GM18951 (cell line): ENCODE measurements at regions not wholly inside any gene's neighbourhood (a gene's known extent, or its start where the extent isn't known, plus 50 kb on each side); places are given as distances from the start of the nearest gene placed in this dataset.

ENCODE experiments used
- POLR2A ChIP-seq: IDR thresholded peaks from 4 replicates; pipeline ENCODE4 v1.6.1; 2011; ENCODE audit warnings: mild to moderate bottlenecking; ENCODE audit not compliant: insufficient read length, insufficient read depth; ENCODE audit errors: extremely low read depth
- in situ Hi-C: fragments of 300-500 bp; cut with MboI; formaldehyde crosslinking; loops from one replicate; pipeline ENCODE4 v1.12.0; 2022; ENCODE audit warnings: low sequenced_read_pairs, mixed read lengths, inconsistent platforms; ENCODE audit not compliant: unreplicated experiment

- TF ChIP-seq POLR2A, result no peak
- in situ Hi-C loops, result no loop called here
These were observed 140.2 kb upstream of the MOCS1 start for GRCh38 chr6:40074306-40075055.

GRCh38 chr6:40066372-40066771 lies 132.1 kb upstream of the MOCS1 start:
- in situ Hi-C loops, result no loop called here
- TF ChIP-seq POLR2A, result no peak

- in situ Hi-C loops, result no loop called here
- no peak for TF ChIP-seq POLR2A
These were observed 122.6 kb upstream of the MOCS1 start for GRCh38 chr6:40056865-40057264.

- no peak for TF ChIP-seq POLR2A
These were observed 120.3 kb upstream of the MOCS1 start for GRCh38 chr6:40054602-40055001.

GRCh38 chr6:40054186-40054585 lies 119.9 kb upstream of the MOCS1 start:
- TF ChIP-seq POLR2A, result no peak
- in situ Hi-C loops, result no loop called here

More at GRCh38 chr6:40054602-40055001, 120.3 kb upstream of the MOCS1 start:
- in situ Hi-C loops, result no loop called here

- TF ChIP-seq POLR2A, result no peak
- in situ Hi-C loops, result no loop called here
These were observed 114.9 kb upstream of the MOCS1 start for GRCh38 chr6:40049128-40049527.

- in situ Hi-C loops, result no loop called here
- no peak for TF ChIP-seq POLR2A
These were observed 109.9 kb upstream of the MOCS1 start for GRCh38 chr6:40044196-40044595.

GRCh38 chr6:40042232-40042631 lies 108.0 kb upstream of the MOCS1 start:
- in situ Hi-C loops, result no loop called here
- no peak for TF ChIP-seq POLR2A

GRCh38 chr6:40039042-40039441 lies 104.8 kb upstream of the MOCS1 start:
- in situ Hi-C loops, result no loop called here
- TF ChIP-seq POLR2A, result no peak

GRCh38 chr6:40038626-40039025 lies 104.4 kb upstream of the MOCS1 start:
- in situ Hi-C loops, result no loop called here
- no peak for TF ChIP-seq POLR2A

GRCh38 chr6:40037271-40037670 lies 103.0 kb upstream of the MOCS1 start:
- in situ Hi-C loops, result no loop called here
- TF ChIP-seq POLR2A, result no peak

- TF ChIP-seq POLR2A, result no peak
These were observed 101.9 kb upstream of the MOCS1 start for GRCh38 chr6:40036186-40036585.

GRCh38 chr6:40028449-40028848 lies 94.2 kb upstream of the MOCS1 start:
- no peak for TF ChIP-seq POLR2A
- in situ Hi-C loops, result no loop called here

More at GRCh38 chr6:40036186-40036585, 101.9 kb upstream of the MOCS1 start:
- in situ Hi-C loops, result no loop called here

- in situ Hi-C loops, result no loop called here
- TF ChIP-seq POLR2A, result no peak
These were observed 88.6 kb upstream of the MOCS1 start for GRCh38 chr6:40022867-40023266.
